Stimulated activated CD4-positive, alpha-beta T cell treated with anti-CD3 and anti-CD28 coated beads, Interleukin-15, amount 100 ng/mL, for 48 hours (primary cell): ENCODE measurements at regions not wholly inside any gene's neighbourhood (a gene's known extent, or its start where the extent isn't known, plus 50 kb on each side); places are given as distances from the start of the nearest gene placed in this dataset.

Experiments
- DNase-seq, 2 donors: peaks; one replicate each; pipeline ENCODE4 v3.0.0-alpha.2; 2020; ENCODE audit warnings: low read depth in 2 of 2

DNA sequence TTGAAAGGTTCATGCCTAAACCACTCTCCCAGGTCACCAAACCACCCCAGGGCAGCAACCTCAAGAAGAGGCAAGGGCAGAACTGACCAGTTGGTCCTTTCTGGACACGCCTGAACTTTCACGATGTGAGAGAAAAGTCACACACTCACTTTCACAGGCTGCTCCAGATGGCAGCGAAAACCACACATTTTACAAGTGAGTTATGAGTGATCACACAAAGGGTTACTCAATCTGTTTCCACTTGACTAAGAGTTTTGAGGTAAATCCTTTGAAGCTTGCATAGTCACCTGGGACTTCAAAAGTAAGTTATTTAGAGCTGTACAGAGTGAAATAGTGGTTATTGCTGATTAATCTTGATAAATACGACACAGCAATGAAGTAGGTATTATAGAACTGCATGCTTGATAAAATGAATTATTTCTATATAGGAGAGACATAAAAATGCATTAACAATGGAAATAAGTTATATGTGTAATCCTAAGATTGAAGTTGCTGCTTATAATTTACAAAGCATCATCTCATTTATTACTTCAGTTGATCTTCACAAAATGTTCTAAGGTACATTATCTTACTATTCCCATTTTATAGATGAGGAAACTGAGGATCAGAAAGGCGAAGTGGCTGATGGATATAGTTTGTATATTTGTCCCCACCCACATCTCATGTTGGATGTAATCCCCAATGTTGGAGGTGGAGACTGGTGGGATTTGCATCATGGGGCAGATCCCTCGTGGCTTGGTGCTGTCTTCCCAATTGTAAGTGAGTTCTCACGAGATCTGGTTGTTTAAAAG is 103.0 kb upstream of the KLF3 start:
- DNase-seq, result peak; percentile 21 to 29

DNA sequence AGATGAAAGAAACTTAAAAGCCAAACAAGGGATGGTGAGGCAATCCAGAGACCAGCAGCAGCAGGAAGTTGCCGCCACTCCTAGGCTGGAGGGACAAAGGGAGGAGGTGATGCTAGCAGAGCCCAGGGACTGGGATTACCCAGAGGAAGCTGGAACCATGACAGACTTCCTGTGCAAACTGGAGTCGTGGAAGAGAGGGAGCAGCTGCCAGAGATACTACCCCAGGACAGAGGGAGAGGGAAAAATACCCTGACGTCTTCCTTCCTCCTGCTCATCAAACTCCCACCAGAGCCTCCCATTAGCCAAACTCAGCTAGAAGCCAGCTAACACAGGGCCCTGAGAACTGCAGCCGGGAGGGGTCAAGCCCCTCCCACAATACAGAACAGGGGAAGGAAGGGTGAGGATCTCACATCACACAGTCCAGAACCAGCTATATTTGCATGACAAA is 101.2 kb upstream of the KLF3 start:
- DNase-seq, result no peak

DNA sequence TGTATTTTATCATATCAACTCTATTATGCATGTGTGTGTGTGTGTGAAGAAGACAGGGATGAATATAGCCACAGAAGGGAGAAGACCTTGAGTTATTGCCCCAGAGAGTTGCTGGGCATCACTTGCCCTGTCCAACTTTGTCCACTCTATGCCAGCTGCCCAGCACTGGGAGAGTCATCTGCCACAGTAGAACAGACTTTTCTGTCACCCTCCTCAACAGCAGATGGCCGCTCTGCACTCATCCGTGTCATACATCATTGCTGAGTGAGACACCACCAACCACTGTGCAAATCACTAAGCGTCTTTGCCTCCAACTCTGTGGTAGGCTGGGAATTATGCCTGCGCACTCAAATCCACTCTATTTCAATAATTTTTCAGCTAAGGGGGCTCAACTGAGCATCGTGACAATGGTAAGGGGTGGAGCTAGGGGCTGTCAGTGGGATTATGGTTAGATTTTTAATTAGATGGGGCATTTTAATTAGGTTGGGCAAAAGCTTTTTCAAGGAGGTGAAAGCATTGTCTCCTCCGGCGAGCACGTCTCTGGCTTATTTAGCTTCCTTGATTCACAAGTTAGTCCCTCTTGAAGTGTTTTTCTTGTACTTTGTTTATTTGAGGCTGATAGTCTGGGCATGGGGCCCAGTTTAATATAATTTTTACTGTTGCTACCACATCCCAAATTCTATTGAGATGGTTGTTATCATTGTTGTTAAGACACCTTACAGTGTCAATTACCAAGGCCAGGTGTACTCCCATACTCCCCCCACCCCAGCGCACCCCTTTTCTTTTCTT is 100.1 kb upstream of the KLF3 start:
- DNase-seq, result no peak

DNA sequence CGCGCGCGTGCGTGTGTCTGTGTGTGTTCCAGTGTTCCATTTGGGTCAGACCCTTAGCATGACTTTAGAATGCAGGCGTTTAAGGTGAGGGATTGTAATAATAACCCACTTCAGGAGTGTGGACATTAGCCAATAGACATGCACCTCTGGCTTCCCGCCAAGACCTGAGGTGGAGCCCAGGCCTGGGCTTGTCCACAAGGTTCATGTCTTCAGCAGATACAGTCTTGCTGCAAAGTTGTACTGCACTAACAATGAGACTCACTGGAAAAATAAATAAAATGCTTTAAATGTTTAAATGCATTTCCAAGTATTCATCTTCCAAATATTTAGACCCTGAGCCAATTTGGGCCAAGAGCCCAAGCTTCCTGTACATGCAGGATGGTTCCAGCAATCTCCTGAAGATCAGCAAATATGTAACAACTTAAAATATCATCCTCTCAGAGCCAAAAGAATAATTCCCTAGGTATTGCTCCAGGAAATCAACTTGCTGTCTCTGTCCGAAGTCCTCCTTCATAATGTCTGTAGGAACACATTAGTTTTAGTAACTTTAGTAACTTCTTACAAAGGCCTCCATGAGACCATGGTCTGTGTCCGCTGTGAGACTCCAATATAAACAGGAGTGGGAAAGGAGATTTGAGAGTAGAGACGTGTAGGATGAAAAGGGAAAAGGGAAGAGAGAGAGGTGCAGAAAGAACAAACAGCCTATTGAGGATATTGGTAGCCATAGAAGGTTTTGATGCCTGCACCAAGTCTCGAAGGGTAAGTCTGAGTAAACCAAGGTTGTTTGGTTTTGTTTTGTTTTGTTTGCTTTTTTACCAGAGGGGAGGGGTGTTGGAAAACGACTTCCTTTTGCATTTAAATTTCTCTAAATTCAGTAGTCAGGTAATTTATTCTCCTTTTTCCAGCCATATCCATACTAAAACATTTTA is 98.5 kb upstream of the KLF3 start:
- DNase-seq, result no peak

DNA sequence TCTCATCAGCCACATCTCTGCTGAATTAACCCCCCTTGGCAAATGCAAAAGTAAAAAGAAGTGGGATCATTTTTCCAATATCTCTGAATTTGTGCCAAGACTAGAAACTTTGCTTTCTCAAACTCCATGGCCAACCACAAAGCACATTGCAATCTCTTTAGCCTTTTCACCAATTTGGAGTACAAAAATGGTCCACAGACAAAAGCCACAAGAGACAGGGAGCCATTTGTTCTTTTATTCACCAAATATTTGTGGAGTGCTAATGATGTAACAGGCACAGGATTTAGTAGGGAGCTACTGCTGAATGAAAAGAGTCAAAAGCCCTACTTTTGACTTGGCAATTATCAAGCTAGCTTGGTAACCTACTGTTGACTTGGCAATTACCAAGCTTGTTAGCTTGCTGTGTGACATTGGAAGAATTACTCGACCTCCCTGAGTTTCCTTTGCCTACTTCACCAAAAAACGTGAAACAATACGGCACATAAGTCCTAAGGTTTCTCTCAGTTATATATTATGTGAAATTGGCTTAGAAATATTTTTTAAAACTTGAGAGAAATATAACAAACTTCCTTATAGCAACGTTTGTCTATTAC is 97.1 kb upstream of the KLF3 start:
- DNase-seq, result no peak

DNA sequence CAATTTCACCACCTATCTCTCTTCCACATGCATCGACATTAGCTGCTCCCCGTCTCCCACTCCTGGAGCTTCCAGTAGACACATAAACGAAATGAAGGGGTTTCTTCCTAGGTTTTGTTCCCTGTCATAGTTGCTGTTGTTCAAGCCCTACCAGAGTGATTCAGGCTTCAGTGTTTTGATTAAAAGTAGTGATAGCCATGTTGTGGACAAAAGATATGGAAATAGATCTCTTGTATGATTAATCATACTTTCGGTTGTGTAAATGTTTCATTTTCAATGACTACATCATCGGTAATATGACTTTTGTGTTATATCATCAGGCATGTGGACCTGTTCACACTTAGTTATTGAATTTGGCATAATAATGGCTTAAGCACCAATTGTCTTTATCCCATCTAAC is 96.5 kb upstream of the KLF3 start:
- DNase-seq, result no peak

DNA sequence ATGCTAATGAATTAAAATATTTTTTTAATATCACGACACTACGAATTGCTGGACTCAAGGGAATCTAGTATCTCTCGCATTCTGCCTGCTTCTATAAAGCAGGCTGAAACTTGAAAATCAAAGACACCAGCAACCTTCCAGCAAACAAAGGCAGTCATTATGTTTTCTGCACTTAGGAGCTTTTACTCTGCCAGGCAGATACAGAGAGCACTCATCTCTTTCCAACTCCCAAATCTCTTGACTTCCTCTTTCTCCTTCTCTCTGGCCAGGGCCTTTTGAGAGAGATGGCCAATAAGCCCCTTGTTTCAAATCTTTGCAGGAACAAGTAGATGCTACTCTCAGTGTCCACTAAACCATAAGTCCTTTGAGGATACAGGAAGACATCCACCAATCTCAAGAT is 95.2 kb upstream of the KLF3 start:
- DNase-seq, result no peak

DNA sequence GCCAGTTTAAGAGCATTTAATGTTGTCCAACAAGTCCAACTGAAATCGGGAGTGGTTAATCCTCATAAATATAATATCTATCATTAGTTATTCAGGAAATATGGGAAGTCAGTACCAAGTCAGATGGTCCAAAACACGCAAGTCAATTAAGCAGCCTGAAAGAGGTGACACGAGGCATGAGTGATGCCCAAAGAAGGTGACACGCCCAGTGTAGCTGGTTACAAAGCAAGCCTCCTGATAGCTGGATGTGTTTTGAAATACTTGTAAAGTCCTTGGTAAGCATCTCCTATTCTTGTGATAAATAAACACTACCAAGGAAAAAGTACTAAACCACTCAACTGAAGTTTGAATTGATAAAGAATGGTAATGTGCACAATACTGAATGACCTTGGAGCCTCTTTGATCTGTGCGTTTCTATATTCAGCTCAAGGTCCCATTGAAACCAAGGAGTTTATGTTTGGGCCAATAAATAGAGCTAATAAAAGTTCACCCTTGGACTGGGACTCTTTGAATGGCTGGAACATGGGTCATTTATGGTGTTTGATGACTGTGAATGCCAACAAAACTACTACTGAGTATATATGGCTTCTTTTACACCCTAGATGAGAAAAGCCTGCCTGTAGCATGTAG is 93.2 kb upstream of the KLF3 start:
- DNase-seq, result no peak

DNA sequence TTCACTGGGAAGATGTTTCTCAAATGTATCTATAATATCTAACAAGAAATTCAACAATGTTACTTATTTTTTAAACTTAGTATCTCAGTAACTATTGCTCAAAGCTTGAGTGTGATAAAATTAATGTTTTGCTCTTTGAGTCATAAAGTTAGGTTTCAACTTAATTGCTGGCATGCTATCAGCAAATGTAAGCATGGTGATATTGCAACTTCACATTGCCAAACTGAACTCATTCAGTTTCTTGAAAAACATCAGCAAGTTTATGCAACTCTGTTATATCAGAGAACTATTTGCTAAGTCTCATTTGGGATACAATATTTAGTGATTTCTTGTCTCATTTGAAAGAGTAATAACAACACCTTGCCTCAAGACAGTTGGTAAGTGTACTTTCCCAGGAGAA is 91.2 kb upstream of the KLF3 start:
- DNase-seq, result no peak

DNA sequence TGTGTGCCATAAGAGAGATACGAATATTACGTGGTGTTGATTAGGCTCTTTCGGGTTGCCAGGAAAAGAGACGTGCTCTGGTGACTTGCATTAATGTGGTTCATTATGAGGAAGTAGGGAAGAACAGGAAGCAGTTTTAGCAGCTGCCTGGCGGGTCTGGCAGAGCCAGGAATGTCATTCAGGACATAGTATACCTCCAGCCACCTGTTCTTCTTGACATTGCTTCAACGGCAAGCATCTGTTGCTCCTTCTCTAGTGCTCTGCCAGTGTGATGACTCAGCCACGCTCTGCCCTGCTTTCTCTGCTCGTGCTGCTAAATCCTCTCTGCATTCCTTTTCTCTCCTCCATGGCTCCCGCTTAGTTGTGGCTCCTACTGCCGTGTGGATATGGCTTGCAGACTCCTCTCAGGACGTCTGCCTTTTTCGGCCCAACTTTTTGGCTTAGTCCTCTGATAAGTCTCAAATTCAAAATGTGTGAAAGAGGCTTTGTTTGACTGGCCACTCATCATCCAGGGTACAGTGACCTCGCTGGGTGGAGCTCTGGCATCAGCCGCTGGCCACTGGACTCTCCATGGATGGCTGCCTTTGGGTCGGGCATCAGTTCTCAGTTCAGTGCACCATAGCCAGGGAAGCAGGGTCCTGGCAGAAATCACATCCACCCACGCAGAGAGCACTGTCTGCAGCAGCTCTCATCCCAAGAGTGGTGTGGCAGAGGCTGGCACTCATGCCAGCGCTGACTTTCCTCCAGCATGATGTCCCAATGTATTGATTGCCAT is 89.3 kb upstream of the KLF3 start:
- no peak for DNase-seq

DNA sequence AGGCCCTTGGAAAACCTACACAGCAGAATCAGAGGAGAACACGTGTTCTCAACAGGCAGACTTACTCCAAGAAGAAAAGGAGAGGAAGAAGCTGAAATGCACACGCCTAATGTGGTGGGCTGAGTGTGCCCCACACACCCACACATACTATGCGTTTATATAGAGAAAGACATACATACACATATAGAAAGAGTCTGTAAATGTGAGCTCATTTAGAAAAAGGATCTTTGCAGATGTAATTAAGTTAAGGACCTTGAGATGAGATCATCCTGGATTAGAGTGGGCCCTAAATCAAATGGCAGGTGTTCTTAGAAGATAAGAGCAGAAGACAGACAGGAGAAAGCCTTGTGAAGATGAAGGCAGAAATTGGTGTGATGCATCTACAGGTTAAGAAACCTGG is 87.2 kb upstream of the KLF3 start:
- no peak for DNase-seq

DNA sequence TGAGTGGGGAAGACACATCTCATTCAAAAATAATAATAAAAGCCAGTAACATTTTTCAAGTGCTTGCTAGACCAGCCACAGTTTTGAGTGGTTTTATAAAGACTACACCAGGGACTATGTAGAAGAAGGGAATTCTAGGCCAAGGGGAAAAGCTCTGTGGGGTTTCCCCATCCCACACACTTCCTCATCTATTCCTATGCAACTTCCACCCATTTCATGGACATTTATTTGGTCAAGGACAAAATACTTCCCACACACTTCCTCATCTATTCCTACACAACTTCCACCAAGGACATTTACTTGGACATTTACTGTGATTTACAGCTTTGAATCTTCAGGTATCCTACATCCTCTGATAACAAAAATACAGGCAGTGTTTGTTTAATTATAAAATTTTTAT is 86.5 kb upstream of the KLF3 start:
- no peak for DNase-seq

DNA sequence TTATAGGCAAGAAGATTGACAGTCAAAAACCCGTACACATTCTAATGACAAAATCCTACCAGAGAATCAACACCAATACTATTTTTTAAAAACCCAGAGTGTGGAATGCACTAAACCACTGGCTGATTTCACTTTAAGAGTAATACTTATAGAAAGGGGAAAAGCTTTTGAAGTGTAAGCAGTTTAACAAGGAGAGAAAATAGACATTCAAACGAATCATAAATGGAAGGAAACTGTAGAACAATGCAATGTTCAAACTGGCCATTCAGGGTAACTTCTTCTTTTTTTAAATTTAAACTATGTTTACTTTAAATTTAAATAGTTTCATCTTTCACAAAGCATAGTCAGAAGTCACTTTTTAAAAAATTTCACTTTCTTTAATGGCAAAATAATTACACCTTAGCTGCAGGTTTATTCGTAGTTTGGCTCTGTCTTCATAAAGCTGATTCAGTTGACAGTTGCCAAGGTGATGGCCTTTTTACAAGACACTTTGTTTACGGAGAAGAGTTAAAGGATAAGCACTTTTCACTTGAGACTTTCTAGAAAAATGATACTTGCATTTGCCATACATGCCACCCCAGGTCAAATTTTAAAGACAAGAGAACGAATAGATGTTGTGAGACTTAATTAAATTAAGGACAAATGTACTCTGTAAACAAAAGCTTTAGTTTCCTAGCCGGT is 82.4 kb upstream of the KLF3 start:
- no peak for DNase-seq

DNA sequence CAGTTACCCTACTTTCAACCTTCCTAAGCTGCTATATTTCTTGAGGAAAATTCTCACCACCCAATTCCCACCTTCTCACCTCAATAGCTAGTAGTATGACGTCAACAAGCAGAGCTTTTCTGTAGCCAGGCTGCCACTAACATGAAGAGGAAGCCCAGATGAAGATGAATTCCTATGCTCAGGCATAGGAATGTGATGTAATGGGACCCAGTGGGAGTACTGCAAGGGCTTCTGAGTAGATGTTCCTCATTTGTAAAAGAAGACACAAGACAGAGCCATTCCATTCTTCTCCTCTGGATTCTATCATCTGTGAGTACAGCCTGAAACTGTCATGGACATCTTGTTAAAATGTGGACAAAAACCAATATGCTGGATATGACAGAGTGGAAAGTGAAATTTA is 81.6 kb upstream of the KLF3 start:
- DNase-seq, result no peak

DNA sequence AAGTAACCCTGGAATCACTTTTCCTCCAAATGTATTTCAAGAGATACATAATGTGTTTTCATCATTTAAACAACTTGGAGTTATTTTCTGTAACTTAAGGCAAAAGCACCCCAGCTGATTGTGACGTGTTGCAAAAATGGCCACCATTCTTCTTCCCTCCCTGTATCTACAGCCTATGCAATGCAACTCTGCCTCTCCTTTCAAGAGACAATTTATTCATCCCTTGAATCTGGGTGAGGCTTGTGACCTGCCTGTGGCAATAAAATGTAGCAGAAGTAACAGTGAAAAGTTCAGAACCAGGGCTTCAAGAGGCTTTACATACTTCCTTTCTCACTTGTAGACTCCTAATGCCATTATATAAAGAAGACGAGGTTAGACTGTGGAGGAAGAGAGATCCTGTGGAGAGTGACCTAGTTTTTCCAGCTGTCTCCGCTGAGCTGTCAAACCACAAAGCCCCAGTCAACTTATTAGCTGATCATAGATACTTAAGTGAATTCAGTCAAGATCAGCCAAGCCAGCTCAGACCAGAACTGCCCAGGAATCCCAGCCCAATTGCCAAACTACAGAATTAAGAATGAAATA is 81.0 kb upstream of the KLF3 start:
- peak in 1 of 2 donors; percentile 6 for DNase-seq

DNA sequence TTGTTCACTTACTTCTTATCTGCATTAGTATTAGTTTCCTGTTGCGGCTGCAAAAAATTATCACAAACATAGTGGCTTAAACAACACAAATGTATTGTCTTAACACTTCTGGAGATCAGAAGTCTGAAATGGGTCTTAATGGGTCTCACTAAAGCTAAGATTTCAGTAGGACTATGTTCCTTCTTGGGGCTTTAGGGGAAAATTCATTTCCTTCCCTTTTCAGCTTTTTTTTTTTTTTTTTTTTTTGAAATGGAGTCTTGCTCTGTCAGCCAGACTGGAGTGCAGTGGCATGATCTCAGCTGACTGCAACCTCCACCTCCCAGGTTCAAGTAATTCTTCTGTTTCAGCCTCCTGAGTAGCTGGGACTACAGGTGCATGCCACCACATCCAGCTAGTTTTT is 78.1 kb upstream of the KLF3 start:
- DNase-seq, result no peak

DNA sequence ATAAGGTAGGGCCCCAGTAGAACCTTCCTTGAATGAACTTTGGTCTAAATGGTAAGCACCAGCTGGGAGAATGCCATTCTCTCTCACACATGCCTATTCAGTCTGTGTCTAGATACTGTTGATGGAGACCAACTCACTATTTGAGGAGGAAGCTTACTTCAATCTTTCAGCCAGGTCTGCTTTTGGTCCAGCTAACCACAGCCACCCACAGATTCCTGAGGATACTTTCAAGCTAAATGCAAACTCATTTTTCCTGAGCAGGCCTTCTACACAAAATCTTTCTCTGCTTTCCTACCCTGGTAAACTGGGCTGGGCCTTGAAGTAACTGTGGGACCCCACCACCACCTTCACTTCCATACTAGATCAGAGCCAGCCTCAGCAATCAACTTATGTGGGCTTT is 76.9 kb upstream of the KLF3 start:
- no peak for DNase-seq

DNA sequence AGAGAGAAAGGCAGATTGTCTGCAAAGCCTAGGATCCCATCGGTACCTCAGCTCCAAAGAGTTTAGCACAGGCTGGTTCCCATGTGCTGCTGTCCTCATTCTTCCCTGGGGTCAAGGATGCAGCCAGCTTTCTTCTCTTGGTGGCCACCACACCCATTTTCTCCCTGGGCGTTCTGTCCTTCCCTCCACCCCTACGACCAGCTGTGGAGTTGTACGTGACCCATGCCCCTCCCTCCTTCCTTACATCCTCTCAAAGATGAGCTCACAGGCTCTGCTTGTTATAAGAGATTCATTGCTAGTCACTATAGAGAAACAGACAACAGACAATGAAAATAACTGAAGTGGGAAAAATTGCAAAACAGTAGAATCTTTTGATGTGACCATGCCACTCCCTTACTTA is 74.0 kb upstream of the KLF3 start:
- DNase-seq, result no peak

DNA sequence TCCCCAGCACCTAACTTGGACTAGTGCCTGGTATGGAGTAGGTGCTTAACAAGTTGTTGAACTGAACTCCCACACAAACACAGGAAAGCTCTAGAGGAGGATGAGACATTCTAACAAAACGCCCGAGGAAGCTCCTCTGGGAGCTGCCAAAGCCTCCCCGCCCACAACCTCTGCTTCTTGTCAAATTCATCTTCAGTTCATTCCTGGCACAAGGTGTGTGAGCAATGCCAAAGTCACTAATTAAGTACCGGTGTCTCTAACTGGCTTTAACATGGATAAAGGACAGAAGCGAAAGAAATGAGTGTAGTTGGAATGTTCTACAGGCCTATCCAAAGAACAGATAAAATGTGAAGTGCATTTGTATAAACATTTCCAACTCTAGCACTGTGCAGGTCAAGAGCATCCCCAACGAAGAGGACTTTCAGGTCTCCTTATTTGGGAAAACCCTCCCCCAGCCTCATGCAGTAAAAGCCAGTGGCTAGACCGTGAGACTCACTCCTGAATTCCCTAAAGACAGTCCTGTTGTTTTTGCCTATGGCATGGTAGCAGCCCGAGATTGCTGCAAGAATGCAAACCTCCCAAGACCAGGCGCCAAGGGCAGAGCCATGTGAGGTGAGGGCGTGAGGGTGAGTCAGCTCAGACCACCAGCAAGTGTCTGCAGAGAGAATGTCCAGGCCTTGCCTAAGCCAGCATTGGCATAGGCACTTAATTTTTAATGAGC is 72.2 kb upstream of the KLF3 start:
- no peak for DNase-seq
